Naive B cell (primary cell): ENCODE measurements at regions not wholly inside any gene's neighbourhood (a gene's known extent, or its start where the extent isn't known, plus 50 kb on each side); places are given as distances from the start of the nearest gene placed in this dataset.
A peak's percentile ranks its signal among the peaks of the same experiment; 100 is the strongest.
"Not testable (repeated sequence)": the region's sequence is repeated elsewhere in the genome, so short reads cannot be mapped to it uniquely, and the experiment has no call there.

Experiments used
- ATAC-seq, 2 donors: fragments of 150-1000 bp; cut with Tn5 transposase; 2 replicates each; pipeline ENCODE4 v1.10.0; 2021; ENCODE audit warnings: low read depth in 2 of 2, mild to moderate bottlenecking in 2 of 2, moderate library complexity in 2 of 2
- DNase-seq: peaks from one replicate; pipeline ENCODE4 v3.0.0; 2022
- H3K27ac Mint-ChIP-seq, 6 donors: one replicate each; pipeline ENCODE4 v1.8.0; 2020 to 2022; ENCODE audit warnings: mild to moderate bottlenecking in 6 of 6, mixed read lengths in 6 of 6, moderate library complexity in 5 of 6, inconsistent platforms in 2 of 6
- H3K27me3 Mint-ChIP-seq, 3 donors: one replicate each; pipeline ENCODE4 v1.8.0; 2021 to 2022; ENCODE audit warnings: mixed read lengths in 3 of 3, mild to moderate bottlenecking in 1 of 3
- H3K36me3 Mint-ChIP-seq, 2 donors: one replicate each; pipeline ENCODE4 v1.8.0; 2020 to 2022; ENCODE audit warnings: mixed read lengths in 2 of 2, inconsistent platforms in 1 of 2, mild to moderate bottlenecking in 1 of 2
- H3K4me1 Mint-ChIP-seq, 3 donors: one replicate each; pipeline ENCODE4 v1.8.0; 2020 to 2022; ENCODE audit warnings: mixed read lengths in 3 of 3, inconsistent platforms in 1 of 3, mild to moderate bottlenecking in 1 of 3, moderate library complexity in 1 of 3
- H3K4me3 Mint-ChIP-seq, 8 donors: one replicate each; pipeline ENCODE4 v1.8.0; 2020 to 2022; ENCODE audit warnings: mild to moderate bottlenecking in 8 of 8, mixed read lengths in 8 of 8, moderate library complexity in 8 of 8, inconsistent platforms in 2 of 8
- H3K9me3 Mint-ChIP-seq, 7 donors: one replicate each; pipeline ENCODE4 v1.8.0; 2020 to 2022; ENCODE audit warnings: mixed read lengths in 7 of 7, mild to moderate bottlenecking in 5 of 7, inconsistent platforms in 2 of 7, moderate library complexity in 1 of 7

DNA sequence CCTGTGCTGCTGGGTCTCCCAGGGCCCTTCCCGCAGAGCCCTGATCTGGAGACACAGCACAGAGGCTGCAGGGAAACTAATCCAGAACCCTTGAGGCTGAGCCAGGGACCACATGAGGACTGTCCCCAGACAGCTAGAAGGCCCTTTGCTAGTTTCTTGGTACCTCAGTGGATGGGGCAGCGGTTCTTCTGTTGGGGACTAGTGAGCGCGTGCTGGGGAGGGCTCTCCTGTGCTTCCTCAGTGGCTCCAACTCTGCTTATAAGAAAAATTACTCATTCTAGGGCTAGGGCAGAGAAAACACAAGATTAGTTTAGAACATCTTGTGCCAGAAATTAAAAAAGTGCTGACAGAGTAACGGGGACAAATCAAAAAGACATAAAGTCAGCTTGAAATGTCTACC is 116.5 kb upstream of the CTSV start:
- H3K36me3 Mint-ChIP-seq, ATAC-seq, H3K27me3 Mint-ChIP-seq, H3K9me3 Mint-ChIP-seq, H3K27ac Mint-ChIP-seq, H3K4me1 Mint-ChIP-seq, DNase-seq, H3K4me3 Mint-ChIP-seq: not testable (repeated sequence)

DNA sequence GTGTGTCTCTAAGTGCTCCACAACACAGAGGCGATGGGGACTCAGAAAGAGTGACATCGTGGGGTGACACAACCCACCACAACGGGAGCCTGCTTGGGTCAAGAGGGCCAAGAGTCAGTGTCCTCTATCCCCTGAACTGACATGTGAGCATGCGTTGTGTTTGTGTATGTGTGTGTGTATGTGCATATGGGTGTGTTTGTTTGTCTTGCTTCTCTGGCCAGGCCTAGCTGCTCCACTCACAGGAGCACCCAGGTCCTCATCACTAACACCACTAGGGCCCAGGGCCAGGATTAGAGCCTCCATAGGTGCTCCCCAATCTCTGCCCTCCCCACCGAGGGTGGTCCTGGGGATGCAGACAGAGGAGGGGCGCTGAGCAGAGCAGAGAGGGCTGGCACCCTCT is 115.0 kb upstream of the CTSV start:
- Mint-ChIP-seq H3K27me3 (peaks cover 0 to 7% (median 0%) of the 10 kb centered on the region in 3 donors), H3K27ac (no peak overlapping the region), H3K4me3 (no peak overlapping the region), H3K9me3 (peaks cover 0 to 4% (median 0%) of the 10 kb centered on the region in 7 donors), H3K4me1 (no peaks in the 10 kb centered on the region), H3K36me3 (peaks cover 0 to 4% of the 10 kb centered on the region in 2 donors)
- ATAC-seq (no peak), DNase-seq (no peak)

DNA sequence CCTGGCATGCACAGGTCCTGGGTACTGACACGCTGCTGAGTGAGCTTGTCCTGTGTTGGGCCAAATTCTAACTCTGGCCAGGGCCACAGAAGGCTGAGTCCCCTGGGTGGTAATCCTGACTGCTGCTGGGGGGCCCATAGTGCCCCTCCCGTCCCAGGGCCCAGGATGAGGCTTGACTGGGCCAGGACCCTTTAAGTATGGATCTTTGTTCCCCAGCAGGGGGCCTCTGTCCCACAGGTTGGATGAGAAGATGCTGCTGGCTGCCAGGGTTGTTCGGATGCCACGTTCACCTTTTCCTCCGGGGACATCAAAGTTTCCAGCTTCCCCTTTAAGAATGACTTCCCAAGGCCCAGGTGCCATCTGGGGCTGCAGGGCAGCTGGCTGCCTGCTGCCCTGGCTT is 114.2 kb upstream of the CTSV start:
- not testable (repeated sequence) for H3K27me3 Mint-ChIP-seq, ATAC-seq, H3K36me3 Mint-ChIP-seq, DNase-seq, H3K9me3 Mint-ChIP-seq, H3K27ac Mint-ChIP-seq, H3K4me1 Mint-ChIP-seq, H3K4me3 Mint-ChIP-seq

DNA sequence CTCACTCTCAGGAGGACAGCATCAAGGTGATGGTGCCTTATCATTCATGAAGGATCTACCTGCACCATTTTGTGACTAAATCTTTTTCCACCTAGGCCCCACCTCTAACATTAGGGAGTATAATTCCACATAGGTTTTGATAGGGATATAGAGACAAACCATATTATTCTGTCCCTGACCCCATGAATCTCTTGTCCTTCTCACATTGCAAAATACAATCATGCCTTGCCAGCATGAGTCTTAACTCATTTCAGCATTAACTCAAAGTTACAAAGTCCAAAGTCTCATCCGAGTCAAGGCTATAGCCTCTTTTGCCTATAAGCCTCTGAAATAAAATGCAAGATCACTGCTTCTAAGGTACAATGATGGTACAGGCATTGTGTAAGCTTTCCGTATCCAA is 111.5 kb upstream of the CTSV start:
- not testable (repeated sequence) for H3K4me3 Mint-ChIP-seq, H3K4me1 Mint-ChIP-seq, ATAC-seq, DNase-seq, H3K36me3 Mint-ChIP-seq, H3K9me3 Mint-ChIP-seq
- H3K27me3 Mint-ChIP-seq = peaks cover 0 to 12% (median 0%) of the 10 kb centered on the region in 3 donors
- peak overlapping the region in 1 of 6 donors; percentile 11 for H3K27ac Mint-ChIP-seq

DNA sequence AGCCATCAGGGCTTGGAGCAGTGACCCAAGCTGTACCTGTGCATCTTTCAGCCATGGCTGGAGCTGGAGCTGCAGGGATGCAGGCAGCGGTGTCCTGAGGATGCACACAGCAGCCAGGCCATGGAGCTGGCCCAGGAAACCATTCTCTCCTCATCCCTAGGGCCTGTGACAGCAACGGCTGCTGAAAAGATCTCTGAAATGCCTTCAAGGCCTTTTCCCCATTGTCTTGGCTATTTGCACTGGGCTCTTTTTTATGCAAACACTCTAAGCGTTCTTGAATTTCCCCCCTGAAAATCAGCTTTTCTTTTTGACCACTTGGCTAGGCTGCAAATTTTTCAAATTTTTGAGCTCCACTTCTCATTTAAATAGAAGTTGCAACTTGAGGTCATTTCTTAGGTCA is 109.5 kb upstream of the CTSV start:
- not testable (repeated sequence) for ATAC-seq, H3K27ac Mint-ChIP-seq, DNase-seq, H3K9me3 Mint-ChIP-seq, H3K4me1 Mint-ChIP-seq, H3K4me3 Mint-ChIP-seq, H3K36me3 Mint-ChIP-seq
- H3K27me3 Mint-ChIP-seq = peaks cover 0 to 12% (median 0%) of the 10 kb centered on the region in 3 donors

DNA sequence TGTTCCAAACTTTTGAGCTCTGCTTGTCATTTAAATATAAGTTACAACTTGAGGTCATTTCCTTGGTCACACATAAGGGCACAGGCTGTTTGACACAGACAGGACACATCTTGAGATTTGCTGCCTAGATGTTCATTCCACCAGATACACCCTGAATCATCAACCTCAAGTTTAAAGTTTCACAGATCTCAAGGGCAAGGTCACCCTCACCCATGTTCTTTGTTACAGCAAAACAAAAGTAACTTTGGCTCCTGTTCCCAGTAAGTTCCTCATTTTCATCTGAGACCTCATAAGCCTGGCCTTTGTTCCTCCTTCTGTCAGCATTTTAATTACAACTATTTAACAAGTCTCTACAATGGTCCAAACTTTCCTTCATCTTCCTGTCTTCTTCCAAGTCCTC is 106.7 kb upstream of the CTSV start:
- ATAC-seq, H3K36me3 Mint-ChIP-seq, H3K9me3 Mint-ChIP-seq, H3K4me3 Mint-ChIP-seq, H3K4me1 Mint-ChIP-seq: not testable (repeated sequence)
- H3K27me3 Mint-ChIP-seq = peaks cover 0 to 21% (median 0%) of the 10 kb centered on the region in 3 donors
- peak; percentile 5 for DNase-seq
- H3K27ac Mint-ChIP-seq = peak overlapping the region in 1 of 6 donors; percentile 39

GRCh38 chr9:97140566-97140965 is 101.6 kb upstream of the CTSV start:
- no peak for DNase-seq
- Mint-ChIP-seq H3K27me3 (peaks cover 0 to 25% (median 0%) of the 10 kb centered on the region in 3 donors), H3K4me3 (no peak overlapping the region), H3K27ac (no peak overlapping the region), H3K4me1 (no peaks in the 10 kb centered on the region), H3K9me3 (no peaks in the 10 kb centered on the region), H3K36me3 (no peaks in the 10 kb centered on the region)
- ATAC-seq = no peak

DNA sequence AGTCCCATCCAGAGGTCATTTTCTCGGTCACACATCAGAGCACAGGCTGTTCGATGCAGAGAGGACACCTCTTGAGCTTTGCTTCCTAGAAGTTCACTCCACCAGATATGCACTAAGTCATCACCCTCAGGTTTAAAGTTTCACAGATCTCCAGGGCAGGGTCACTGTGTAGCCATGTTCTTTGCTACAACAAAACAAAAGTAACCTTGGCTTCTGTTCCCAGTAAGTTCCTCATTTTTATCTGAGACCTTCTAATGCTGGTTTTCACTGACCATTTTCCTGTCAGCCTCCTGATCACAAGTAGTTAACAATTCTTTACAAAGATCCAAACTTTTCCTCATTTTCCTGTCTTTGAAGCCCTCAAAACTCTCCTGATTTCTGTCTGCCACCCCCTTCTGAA is 97.5 kb upstream of the CTSV start:
- H3K36me3 Mint-ChIP-seq = no peaks in the 10 kb centered on the region
- ATAC-seq = no peak
- no peak for DNase-seq
- H3K27me3 Mint-ChIP-seq = peaks cover 0 to 23% (median 5%) of the 10 kb centered on the region in 3 donors
- peaks cover 0 to 4% (median 0%) of the 10 kb centered on the region in 3 donors for H3K4me1 Mint-ChIP-seq
- peaks cover 0 to 3% (median 0%) of the 10 kb centered on the region in 7 donors for H3K9me3 Mint-ChIP-seq
- H3K27ac Mint-ChIP-seq = no peak overlapping the region
- H3K4me3 Mint-ChIP-seq = no peak overlapping the region

GRCh38 chr9:97133966-97134365 is 95.0 kb upstream of the CTSV start:
- not testable (repeated sequence) for H3K4me3 Mint-ChIP-seq, H3K27ac Mint-ChIP-seq, ATAC-seq, H3K36me3 Mint-ChIP-seq, DNase-seq, H3K4me1 Mint-ChIP-seq, H3K9me3 Mint-ChIP-seq
- peaks cover 0 to 13% (median 5%) of the 10 kb centered on the region in 3 donors for H3K27me3 Mint-ChIP-seq

GRCh38 chr9:97132865-97133264 is 93.9 kb upstream of the CTSV start:
- Mint-ChIP-seq H3K27ac (peak overlapping the region in 1 of 6 donors; percentile 70), H3K27me3 (peaks cover 0 to 8% (median 5%) of the 10 kb centered on the region in 3 donors), H3K36me3 (no peaks in the 10 kb centered on the region), H3K4me1 (peaks cover 0 to 4% (median 0%) of the 10 kb centered on the region in 3 donors), H3K4me3 (peak overlapping the region in 1 of 8 donors; percentile 43), H3K9me3 (peaks cover 0 to 6% (median 2%) of the 10 kb centered on the region in 7 donors)
- DNase-seq (no peak), ATAC-seq (no peak)

- not testable (repeated sequence) for DNase-seq, H3K27me3 Mint-ChIP-seq, H3K4me1 Mint-ChIP-seq, H3K36me3 Mint-ChIP-seq, H3K27ac Mint-ChIP-seq, ATAC-seq, H3K9me3 Mint-ChIP-seq, H3K4me3 Mint-ChIP-seq
These were observed 91.9 kb upstream of the CTSV start for GRCh38 chr9:97130864-97131263.

GRCh38 chr9:97130387-97130786 is 91.4 kb upstream of the CTSV start:
- ATAC-seq, H3K27ac Mint-ChIP-seq, H3K4me3 Mint-ChIP-seq: not testable (repeated sequence)

GRCh38 chr9:97128919-97129318 is 90.0 kb upstream of the CTSV start:
- DNase-seq = no peak
- H3K9me3 Mint-ChIP-seq = peaks cover 0 to 6% (median 0%) of the 10 kb centered on the region in 7 donors
- H3K4me1 Mint-ChIP-seq = peaks cover 0 to 4% (median 0%) of the 10 kb centered on the region in 3 donors
- ATAC-seq = no peak
- H3K36me3 Mint-ChIP-seq = no peaks in the 10 kb centered on the region
- no peak overlapping the region for H3K4me3 Mint-ChIP-seq
- peaks cover 0 to 5% (median 0%) of the 10 kb centered on the region in 3 donors for H3K27me3 Mint-ChIP-seq
- H3K27ac Mint-ChIP-seq = no peak overlapping the region

More at GRCh38 chr9:97130387-97130786, 91.4 kb upstream of the CTSV start:
- H3K9me3 Mint-ChIP-seq, H3K4me1 Mint-ChIP-seq, H3K27me3 Mint-ChIP-seq, DNase-seq, H3K36me3 Mint-ChIP-seq: not testable (repeated sequence)

DNA sequence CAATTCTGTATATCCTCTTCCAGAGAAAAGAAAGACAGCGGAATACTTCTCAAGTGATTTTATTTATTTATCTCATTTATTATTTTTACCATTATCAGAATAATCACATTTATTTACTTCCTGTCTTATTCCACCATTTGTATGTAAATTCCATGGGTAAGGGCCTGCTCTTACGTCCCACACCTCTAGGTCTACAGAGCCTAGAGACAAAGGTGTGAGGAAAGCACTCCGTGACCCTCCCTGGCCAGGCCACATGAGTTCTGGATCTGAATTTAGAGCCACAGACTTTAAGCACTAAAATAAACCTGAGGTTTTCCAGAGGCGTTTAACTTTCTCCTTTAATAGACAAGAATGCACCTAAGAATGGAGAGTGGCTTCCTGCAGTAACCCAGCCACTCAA is 85.3 kb upstream of the CTSV start:
- peaks cover 0 to 5% (median 0%) of the 10 kb centered on the region in 3 donors for H3K27me3 Mint-ChIP-seq
- H3K4me3 Mint-ChIP-seq = no peak overlapping the region

GRCh38 chr9:97110696-97111095 is 71.8 kb upstream of the CTSV start:
- H3K4me1 Mint-ChIP-seq = no peaks in the 10 kb centered on the region
- H3K36me3 Mint-ChIP-seq = no peaks in the 10 kb centered on the region
- peaks cover 0 to 29% (median 12%) of the 10 kb centered on the region in 3 donors for H3K27me3 Mint-ChIP-seq
- no peak for DNase-seq
- H3K4me3 Mint-ChIP-seq = no peak overlapping the region
- no peak for ATAC-seq
- peaks cover 0 to 7% (median 0%) of the 10 kb centered on the region in 7 donors for H3K9me3 Mint-ChIP-seq
- no peak overlapping the region for H3K27ac Mint-ChIP-seq

More for the DNA sequence above, 85.3 kb upstream of the CTSV start:
- DNase-seq = no peak
- ATAC-seq = no peak
- H3K36me3 Mint-ChIP-seq = peaks cover 4 to 13% of the 10 kb centered on the region in 2 donors
- H3K9me3 Mint-ChIP-seq = peaks cover 0 to 12% (median 4%) of the 10 kb centered on the region in 7 donors
- H3K4me1 Mint-ChIP-seq = no peaks in the 10 kb centered on the region
- peak overlapping the region in 1 of 6 donors; percentile 38 for H3K27ac Mint-ChIP-seq
